K562 (cell line): ENCODE measurements at regions not wholly inside any gene's neighbourhood (a gene's known extent, or its start where the extent isn't known, plus 50 kb on each side); places are given as distances from the start of the nearest gene placed in this dataset.

ENCODE experiments used
- GABPA ChIP-seq: fragments of 200-800 bp; sonication (Bioruptor generic); conservative IDR thresholded peaks from 2 replicates; pipeline ENCODE4 v1.6.1; 2016; ENCODE audit warnings: low read depth, missing genetic modification characterization, missing compliant biosample characterization
- POLR2AphosphoS5 ChIP-seq: IDR thresholded peaks from 2 replicates; pipeline ENCODE4 v1.6.1; 2011; ENCODE audit warnings: mild to moderate bottlenecking, low read depth, low read length, moderate library complexity; ENCODE audit not compliant: control insufficient read depth, insufficient read depth
- ZBTB8A ChIP-seq: fragments of 450-650 bp; IDR thresholded peaks from 2 replicates; pipeline ENCODE4 v1.6.1; 2018; ENCODE audit warnings: mild to moderate bottlenecking, moderate library complexity; ENCODE audit not compliant: partially characterized antibody
- ZFX ChIP-seq: sonication (generic); formaldehyde crosslinking; IDR thresholded peaks from 2 replicates; pipeline ENCODE4 v1.8.0; 2022; ENCODE audit warnings: mild to moderate bottlenecking, missing genetic modification reagents, moderate library complexity

DNA sequence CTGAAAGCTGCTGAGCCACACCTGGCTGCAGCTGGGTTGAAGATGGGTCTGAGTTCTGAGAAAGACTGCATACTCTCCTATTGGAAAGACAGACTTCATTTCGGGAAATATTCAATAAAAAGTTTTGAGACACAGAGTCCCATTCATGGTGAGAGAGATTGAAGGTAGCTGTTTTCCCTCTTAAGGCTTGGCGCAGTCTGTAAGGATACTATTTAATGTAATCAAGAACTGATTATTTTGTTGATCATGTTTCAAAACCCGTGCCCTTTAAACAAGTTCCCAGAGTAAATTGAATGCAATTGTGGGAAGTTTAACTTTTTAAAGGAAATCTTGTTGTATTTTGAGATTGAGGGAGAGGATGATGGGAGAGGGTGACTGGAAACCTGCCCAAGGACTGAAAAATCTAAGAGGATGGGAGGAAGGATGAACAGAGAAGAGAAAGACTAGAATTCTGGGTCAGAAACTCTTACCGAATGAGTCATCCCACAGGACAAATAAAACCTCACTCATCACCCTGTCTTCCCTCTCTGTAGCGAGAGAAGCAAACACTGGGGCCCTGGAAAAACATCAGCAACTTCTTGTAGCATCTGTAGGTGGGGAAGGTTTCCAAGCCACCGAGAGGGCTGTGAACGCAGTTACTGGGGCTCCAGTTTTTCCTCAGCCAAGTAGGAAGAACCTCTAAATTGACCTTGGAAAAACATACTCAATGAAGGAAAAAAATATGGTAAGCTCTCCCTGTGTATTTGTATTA lies 193.2 kb upstream of the TPRG1 start:
- TF ChIP-seq GABPA (no peak), ZBTB8A (no peak), POLR2AphosphoS5 (no peak), ZFX (CRISPR knock-in tag) (no peak)
